ENCODE measurements at regions not wholly inside any gene's neighbourhood (a gene's known extent, or its start where the extent isn't known, plus 50 kb on each side); places are given as distances from the start of the nearest gene placed in this dataset.

- no peak for TF ChIP-seq CTCF (IDR thresholded peaks at IDR 0.05)
- no peak for TF ChIP-seq POLR2A (IDR thresholded peaks at IDR 0.05)
Measured at GRCh38 chr12:42819846-42820245, 230.3 kb upstream of the PRICKLE1 start.
